HG02798 (cell line): ENCODE measurements at regions not wholly inside any gene's neighbourhood (a gene's known extent, or its start where the extent isn't known, plus 50 kb on each side); places are given as distances from the start of the nearest gene placed in this dataset.
"Not testable (repeated sequence)": the region's sequence is repeated elsewhere in the genome, so short reads cannot be mapped to it uniquely, and the experiment has no call there.

Experiments
- ATAC-seq: cut with Tn5 transposase; IDR thresholded peaks from one replicate; pipeline ENCODE4 v1.9.1; 2021; ENCODE audit warnings: mild to moderate bottlenecking; ENCODE audit not compliant: unreplicated experiment, poor library complexity

- ATAC-seq = no peak
Observed at GRCh38 chr3:62926494-62926893, 51.3 kb upstream of the CADPS start.

GRCh38 chr3:62928256-62928655, 53.0 kb upstream of the CADPS start:
- no peak for ATAC-seq

GRCh38 chr3:62929771-62930170, 54.6 kb upstream of the CADPS start:
- ATAC-seq = no peak

DNA sequence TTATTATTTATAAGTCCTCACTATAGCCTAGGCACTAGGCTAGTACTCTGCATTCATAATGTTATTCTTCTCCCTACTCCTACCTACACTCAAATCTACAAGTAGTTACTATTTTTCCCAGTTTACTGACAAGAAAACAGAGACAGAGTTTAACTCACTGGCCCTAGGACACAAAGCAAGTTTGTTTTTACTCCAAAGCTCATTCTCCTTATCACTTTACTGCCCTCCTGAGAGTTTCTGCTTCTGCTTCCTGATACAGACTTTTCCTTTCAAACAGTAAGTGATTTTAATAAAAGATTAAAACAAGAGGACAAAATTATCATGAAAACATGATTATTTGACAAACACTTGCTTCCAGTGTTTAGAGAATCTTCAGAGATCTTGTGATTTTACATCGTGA, 60.6 kb upstream of the CADPS start:
- no peak for ATAC-seq

GRCh38 chr3:62936626-62937254, 61.5 kb upstream of the CADPS start:
- ATAC-seq = no peak

GRCh38 chr3:62938583-62938982, 63.4 kb upstream of the CADPS start:
- ATAC-seq = no peak

GRCh38 chr3:62939707-62940106, 64.5 kb upstream of the CADPS start:
- no peak for ATAC-seq

DNA sequence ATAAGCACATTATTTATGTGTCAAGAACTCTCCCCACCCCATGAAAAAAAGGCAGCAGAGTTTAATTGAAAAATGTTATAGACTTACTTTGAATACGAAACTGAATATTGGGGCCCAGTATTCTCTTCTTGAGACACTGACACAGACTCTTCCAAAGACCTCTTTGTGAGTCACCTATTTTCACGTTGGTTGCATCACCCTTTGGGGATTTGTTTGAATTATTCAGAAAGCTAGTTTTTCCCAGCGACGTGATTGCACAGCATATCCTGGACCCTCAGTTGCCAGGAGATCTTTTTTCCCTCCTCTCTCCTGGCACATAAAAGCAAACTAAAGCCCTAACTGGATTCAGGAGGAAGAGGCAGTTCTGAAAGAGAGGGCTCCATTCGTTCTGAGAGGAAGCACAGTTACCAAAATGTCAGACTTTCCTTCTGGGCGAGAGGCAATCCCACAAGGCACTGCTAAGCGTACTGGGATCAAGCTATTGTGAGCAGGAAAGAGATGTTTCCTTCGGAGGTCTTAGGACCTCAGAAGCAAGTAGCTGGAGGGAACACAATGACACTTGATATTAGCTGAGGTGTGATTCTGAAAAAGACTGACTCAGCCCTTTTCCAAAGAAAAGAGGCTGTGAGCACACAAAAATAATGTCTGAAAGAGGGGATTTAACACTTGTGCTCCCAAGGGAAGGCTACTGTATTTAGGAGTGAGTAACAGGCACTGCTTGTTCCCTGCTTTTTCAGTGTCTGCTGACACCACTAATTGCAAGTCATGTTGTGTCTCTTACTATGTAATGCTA, 65.8 kb upstream of the CADPS start:
- ATAC-seq = no peak

- no peak for ATAC-seq
Observed at GRCh38 chr3:62942227-62942626, 67.0 kb upstream of the CADPS start.

DNA sequence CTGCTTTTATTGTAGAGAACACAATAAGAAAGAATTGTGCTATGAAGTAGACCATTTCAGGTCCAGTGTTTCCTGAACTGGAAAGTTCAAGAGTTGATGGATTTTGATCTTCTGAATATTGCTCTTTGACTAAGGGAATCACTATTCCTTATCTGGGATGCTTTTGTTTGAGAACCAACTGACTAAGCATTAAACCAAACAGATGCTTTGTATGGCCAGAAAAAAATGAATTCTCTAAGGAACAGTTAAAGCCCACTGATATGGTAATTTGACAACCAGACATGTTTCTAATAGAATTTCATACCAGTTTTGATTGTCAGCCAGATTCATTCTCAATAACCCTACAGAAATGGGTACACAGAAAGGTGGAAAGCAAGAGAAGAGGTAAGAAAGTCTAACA, 67.5 kb upstream of the CADPS start:
- no peak for ATAC-seq

DNA sequence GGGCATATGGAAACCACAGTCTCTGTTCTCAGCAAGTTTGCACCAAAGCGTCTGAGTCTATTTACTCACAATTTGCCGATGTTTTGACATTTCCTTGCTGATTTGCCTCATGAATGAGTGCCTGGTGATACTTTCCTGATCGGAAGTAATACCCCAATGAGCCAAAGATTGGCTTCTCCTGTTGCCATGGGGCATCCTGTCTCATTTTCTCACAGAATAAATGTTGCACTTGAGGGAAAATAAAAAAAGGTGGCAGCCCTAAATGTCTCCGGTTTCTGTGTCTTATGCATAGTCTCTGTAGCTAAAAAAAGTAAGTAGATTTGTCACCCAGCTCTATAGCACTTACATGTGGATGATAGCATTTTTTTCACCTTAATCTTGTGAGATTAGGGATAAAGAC, 73.7 kb upstream of the CADPS start:
- no peak for ATAC-seq

DNA sequence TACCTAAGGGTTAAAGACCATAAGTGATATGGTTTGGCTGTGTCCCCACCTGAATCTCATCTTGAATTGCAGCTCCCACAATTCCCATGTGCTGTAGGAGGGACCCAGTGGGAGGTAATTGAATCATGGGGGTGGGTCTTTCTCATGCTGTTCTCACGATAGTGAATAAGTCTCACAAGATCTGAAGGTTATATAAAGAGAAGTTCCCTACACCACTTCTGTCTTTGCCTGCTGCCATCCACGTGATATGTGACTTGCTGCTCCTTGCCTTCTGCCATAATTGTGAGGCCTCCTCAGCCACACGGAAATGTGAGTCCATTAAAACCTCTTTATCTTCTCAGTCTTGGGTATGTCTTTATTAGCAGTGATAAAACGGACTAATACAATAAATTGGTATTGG, 75.0 kb upstream of the CADPS start:
- ATAC-seq = no peak

- ATAC-seq = no peak
Observed at GRCh38 chr3:62951037-62951613, 75.9 kb upstream of the CADPS start.

DNA sequence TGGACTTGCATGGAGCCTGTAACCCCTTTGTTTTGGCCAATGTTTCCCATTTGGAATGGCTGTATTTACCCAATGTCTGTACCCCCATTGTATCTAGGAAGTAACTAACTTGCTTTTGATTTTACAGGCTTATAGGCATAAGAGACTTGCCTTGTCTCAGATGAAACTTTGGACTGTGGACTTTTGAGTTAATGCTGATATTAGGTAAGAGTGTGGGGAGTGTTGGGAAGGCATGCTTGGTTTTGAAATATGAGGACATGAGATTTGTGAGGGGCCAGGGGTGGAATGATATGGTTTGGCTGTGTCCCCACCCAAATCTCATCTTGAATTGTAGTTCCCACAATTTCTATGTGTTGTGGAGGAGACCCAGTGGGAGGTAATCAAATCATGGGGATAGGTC, 76.7 kb upstream of the CADPS start:
- not testable (repeated sequence) for ATAC-seq

- ATAC-seq = peak; percentile 77
Observed at GRCh38 chr3:62954580-62954979, 79.4 kb upstream of the CADPS start.

- ATAC-seq = no peak
Observed at GRCh38 chr3:62955126-62955525, 79.9 kb upstream of the CADPS start.

GRCh38 chr3:62956411-62956810, 81.2 kb upstream of the CADPS start:
- ATAC-seq = no peak

GRCh38 chr3:62961874-62962556, 86.8 kb upstream of the CADPS start:
- no peak for ATAC-seq

GRCh38 chr3:62962714-62963113, 87.5 kb upstream of the CADPS start:
- no peak for ATAC-seq

DNA sequence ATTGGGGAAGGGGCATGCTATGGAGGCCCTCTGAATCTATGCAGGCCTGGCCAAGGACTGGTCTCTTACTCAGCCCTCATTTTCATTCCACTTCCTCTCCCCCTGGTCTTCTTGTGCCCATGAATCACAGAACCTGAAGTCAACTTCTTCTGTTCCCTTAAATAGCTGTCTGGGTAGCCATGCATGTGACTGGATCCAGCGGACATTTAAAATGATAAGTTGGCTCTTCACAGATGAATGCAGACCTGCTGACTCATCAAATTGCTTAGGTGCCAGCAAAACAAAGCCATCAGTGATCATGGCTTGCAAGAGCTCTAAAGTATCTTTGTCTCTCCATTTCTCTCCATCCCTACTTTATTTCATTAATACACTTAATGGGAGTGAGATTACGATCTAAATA, 90.1 kb upstream of the CADPS start:
- ATAC-seq = no peak

- ATAC-seq = no peak
Observed at GRCh38 chr3:62968128-62968527, 92.9 kb upstream of the CADPS start.
